ENCODE measurements at regions not wholly inside any gene's neighbourhood (a gene's known extent, or its start where the extent isn't known, plus 50 kb on each side); places are given as distances from the start of the nearest gene placed in this dataset.

GRCh38 chr6:98467091-98467490 lies 367.3 kb upstream of the POU3F2 start:
- TF ChIP-seq POLR2A (IDR thresholded peaks at IDR 0.05; ENCODE audit: low read length) (no peak), GATA1 (IDR thresholded peaks at IDR 0.05; ENCODE audit: low read depth, low read length) (no peak)
